ENCODE measurements at regions not wholly inside any gene's neighbourhood (a gene's known extent, or its start where the extent isn't known, plus 50 kb on each side); places are given as distances from the start of the nearest gene placed in this dataset.
"Not testable (repeated sequence)": the region's sequence is repeated elsewhere in the genome, so short reads cannot be mapped to it uniquely, and the experiment has no call there.

- TF ChIP-seq CTCF (IDR thresholded peaks at IDR 0.05; ENCODE audit: control insufficient read depth, extremely low read depth, insufficient read depth): no peak
- H3K4me3 ChIP-seq (ENCODE audit: low read depth, low read length): no peak overlapping the region
- peak; percentile 46 for DNase-seq (ENCODE audit: low read depth)
Measured at GRCh38 chr4:159787901-159788300, 685.0 kb downstream of the RAPGEF2 start.

- no peak overlapping the region for H3K4me3 ChIP-seq (ENCODE audit: low read depth, low read length)
- no peak for DNase-seq (ENCODE audit: low read depth)
- TF ChIP-seq CTCF (IDR thresholded peaks at IDR 0.05; ENCODE audit: control insufficient read depth, extremely low read depth, insufficient read depth): no peak
Measured at GRCh38 chr4:159791334-159791733, 688.5 kb downstream of the RAPGEF2 start.

- H3K4me3 ChIP-seq (ENCODE audit: low read depth, low read length); DNase-seq (ENCODE audit: low read depth): not testable (repeated sequence)
Measured at GRCh38 chr4:159804592-159804991, 701.7 kb downstream of the RAPGEF2 start.

- no peak for TF ChIP-seq CTCF (IDR thresholded peaks at IDR 0.05; ENCODE audit: control insufficient read depth, extremely low read depth, insufficient read depth)
- no peak overlapping the region for H3K4me3 ChIP-seq (ENCODE audit: low read depth, low read length)
- DNase-seq (ENCODE audit: low read depth): no peak
Measured at GRCh38 chr4:159823743-159824142, 720.9 kb downstream of the RAPGEF2 start.

- no peak for DNase-seq (ENCODE audit: low read depth)
- no peak overlapping the region for H3K4me3 ChIP-seq (ENCODE audit: low read depth, low read length)
- no peak for TF ChIP-seq CTCF (IDR thresholded peaks at IDR 0.05; ENCODE audit: control insufficient read depth, extremely low read depth, insufficient read depth)
Measured at GRCh38 chr4:159828687-159829086, 725.8 kb downstream of the RAPGEF2 start.

GRCh38 chr4:159829184-159829583, 726.3 kb downstream of the RAPGEF2 start:
- peak; percentile 30 for DNase-seq (ENCODE audit: low read depth)
- no peak overlapping the region for H3K4me3 ChIP-seq (ENCODE audit: low read depth, low read length)
- TF ChIP-seq CTCF (IDR thresholded peaks at IDR 0.05; ENCODE audit: control insufficient read depth, extremely low read depth, insufficient read depth): no peak

- no peak overlapping the region for H3K4me3 ChIP-seq (ENCODE audit: low read depth, low read length)
- DNase-seq (ENCODE audit: low read depth): no peak
- no peak for TF ChIP-seq CTCF (IDR thresholded peaks at IDR 0.05; ENCODE audit: control insufficient read depth, extremely low read depth, insufficient read depth)
Measured at GRCh38 chr4:159837071-159837470, 734.2 kb downstream of the RAPGEF2 start.
